ENCODE measurements at regions not wholly inside any gene's neighbourhood (a gene's known extent, or its start where the extent isn't known, plus 50 kb on each side); places are given as distances from the start of the nearest gene placed in this dataset.

- Histone ChIP-seq H3K27ac (ENCODE audit: low read length) (no peak overlapping the region), H3K9me3 (ENCODE audit: control insufficient read depth, insufficient read depth, low read depth, low read length) (no peaks in the 10 kb centered on the region), H3K27me3 (ENCODE audit: control insufficient read depth, insufficient read depth, low read length) (no peaks in the 10 kb centered on the region), H3K4me1 (ENCODE audit: control insufficient read depth, insufficient read depth, low read length) (no peaks in the 10 kb centered on the region), H3K4me3 (ENCODE audit: low read depth in 2 of 2, low read length in 2 of 2) (no peak overlapping the region), H3K36me3 (ENCODE audit: control insufficient read depth, insufficient read depth, low read length) (no peaks in the 10 kb centered on the region)
- ChIA-PET CTCF (no interaction called here), POLR2A (no interaction called here)
- TF ChIP-seq TCF7L2 (IDR thresholded peaks at IDR 0.05; ENCODE audit: low read depth, low read length) (no peak), POLR2AphosphoS5 (IDR thresholded peaks at IDR 0.05; ENCODE audit: low read depth, low read length) (no peak), CTCF (IDR thresholded peaks at IDR 0.05) (no peak), SIN3A (IDR thresholded peaks at IDR 0.05; ENCODE audit: borderline replicate concordance, insufficient read depth, low read depth, low read length) (no peak)
- TF ChIP-seq, protein P1, sequence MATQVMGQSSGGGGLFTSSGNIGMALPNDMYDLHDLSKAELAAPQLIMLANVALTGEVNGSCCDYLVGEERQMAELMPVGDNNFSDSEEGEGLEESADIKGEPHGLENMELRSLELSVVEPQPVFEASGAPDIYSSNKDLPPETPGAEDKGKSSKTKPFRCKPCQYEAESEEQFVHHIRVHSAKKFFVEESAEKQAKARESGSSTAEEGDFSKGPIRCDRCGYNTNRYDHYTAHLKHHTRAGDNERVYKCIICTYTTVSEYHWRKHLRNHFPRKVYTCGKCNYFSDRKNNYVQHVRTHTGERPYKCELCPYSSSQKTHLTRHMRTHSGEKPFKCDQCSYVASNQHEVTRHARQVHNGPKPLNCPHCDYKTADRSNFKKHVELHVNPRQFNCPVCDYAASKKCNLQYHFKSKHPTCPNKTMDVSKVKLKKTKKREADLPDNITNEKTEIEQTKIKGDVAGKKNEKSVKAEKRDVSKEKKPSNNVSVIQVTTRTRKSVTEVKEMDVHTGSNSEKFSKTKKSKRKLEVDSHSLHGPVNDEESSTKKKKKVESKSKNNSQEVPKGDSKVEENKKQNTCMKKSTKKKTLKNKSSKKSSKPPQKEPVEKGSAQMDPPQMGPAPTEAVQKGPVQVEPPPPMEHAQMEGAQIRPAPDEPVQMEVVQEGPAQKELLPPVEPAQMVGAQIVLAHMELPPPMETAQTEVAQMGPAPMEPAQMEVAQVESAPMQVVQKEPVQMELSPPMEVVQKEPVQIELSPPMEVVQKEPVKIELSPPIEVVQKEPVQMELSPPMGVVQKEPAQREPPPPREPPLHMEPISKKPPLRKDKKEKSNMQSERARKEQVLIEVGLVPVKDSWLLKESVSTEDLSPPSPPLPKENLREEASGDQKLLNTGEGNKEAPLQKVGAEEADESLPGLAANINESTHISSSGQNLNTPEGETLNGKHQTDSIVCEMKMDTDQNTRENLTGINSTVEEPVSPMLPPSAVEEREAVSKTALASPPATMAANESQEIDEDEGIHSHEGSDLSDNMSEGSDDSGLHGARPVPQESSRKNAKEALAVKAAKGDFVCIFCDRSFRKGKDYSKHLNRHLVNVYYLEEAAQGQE (IDR thresholded peaks at IDR 0.05; ENCODE audit: insufficient read depth in 1 of 2, low read depth in 2 of 2, low read length in 1 of 2), result no peak
- in situ Hi-C loops (cut with HindIII; ENCODE audit: low pct_unique_long_range_greater_than_20kb, low sequenced_read_pairs) (no loop called here), intact Hi-C loops (cut with micrococcal nuclease; ENCODE audit: unreplicated experiment) (no loop called here)
- no TSS peak for BruUV-seq (replicated peaks)
- DNase-seq (ENCODE audit: low read depth, low spot score), result no peak
- ATAC-seq, result no peak
Measured at GRCh38 chr4:162985131-162985530, 181.6 kb downstream of the NAF1 start.

GRCh38 chr4:162984621-162985020 lies 182.1 kb downstream of the NAF1 start:
- Histone ChIP-seq H3K4me1 (ENCODE audit: control insufficient read depth, insufficient read depth, low read length) (no peaks in the 10 kb centered on the region), H3K36me3 (ENCODE audit: control insufficient read depth, insufficient read depth, low read length) (no peaks in the 10 kb centered on the region), H3K4me3 (ENCODE audit: low read depth in 2 of 2, low read length in 2 of 2) (no peak overlapping the region), H3K27ac (ENCODE audit: low read length) (no peak overlapping the region), H3K27me3 (ENCODE audit: control insufficient read depth, insufficient read depth, low read length) (no peaks in the 10 kb centered on the region), H3K9me3 (ENCODE audit: control insufficient read depth, insufficient read depth, low read depth, low read length) (no peaks in the 10 kb centered on the region)
- BruUV-seq (replicated peaks), result no TSS peak
- in situ Hi-C loops (cut with HindIII; ENCODE audit: low pct_unique_long_range_greater_than_20kb, low sequenced_read_pairs), result no loop called here
- intact Hi-C loops (cut with micrococcal nuclease; ENCODE audit: unreplicated experiment), result no loop called here
- DNase-seq (ENCODE audit: low read depth, low spot score), result no peak
- ChIA-PET POLR2A (no interaction called here), CTCF (no interaction called here)
- TF ChIP-seq TCF7L2 (IDR thresholded peaks at IDR 0.05; ENCODE audit: low read depth, low read length), result no peak
- TF ChIP-seq POLR2AphosphoS5 (IDR thresholded peaks at IDR 0.05; ENCODE audit: low read depth, low read length), result no peak
- no peak for TF ChIP-seq CTCF (IDR thresholded peaks at IDR 0.05)
- TF ChIP-seq, protein P1 (IDR thresholded peaks at IDR 0.05; ENCODE audit: insufficient read depth in 1 of 2, low read depth in 2 of 2, low read length in 1 of 2), result no peak
- TF ChIP-seq SIN3A (IDR thresholded peaks at IDR 0.05; ENCODE audit: borderline replicate concordance, insufficient read depth, low read depth, low read length), result no peak
- ATAC-seq, result no peak

Data from Panc1 (cell line).